NCI-H2029 (cell line): ENCODE measurements at regions not wholly inside any gene's neighbourhood (a gene's known extent, or its start where the extent isn't known, plus 50 kb on each side); places are given as distances from the start of the nearest gene placed in this dataset.
A peak's percentile ranks its signal among the peaks of the same experiment; 100 is the strongest.
"Not testable (repeated sequence)": the region's sequence is repeated elsewhere in the genome, so short reads cannot be mapped to it uniquely, and the experiment has no call there.

Experiments used
- DNase-seq: peaks from one replicate; lab custom pipeline; 2025; lab: John Stamatoyannopoulos, UW

DNA sequence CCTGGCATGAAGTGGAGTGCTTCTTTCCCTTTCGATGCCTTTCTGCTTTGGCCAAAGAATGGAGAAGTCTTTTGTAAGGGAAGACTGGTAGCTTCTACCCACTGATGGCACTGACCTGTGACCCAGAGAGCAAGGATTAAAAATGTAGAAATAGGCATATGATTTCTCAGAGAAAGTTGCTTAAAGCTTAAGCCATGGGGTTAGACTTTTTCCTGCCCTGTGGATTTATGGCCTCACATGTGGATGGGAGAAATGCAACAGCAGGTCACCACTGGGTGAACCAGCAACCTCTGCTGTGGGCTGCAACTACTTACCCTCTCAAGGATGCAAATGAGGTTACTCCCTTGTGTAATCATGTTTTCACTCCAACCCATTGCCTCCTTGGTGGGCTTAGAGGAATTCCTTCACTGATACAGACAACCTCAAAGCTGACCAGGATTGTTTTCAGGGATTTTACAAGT is 86.7 kb upstream of the CDC42EP3 start:
- not testable (repeated sequence) for DNase-seq

DNA sequence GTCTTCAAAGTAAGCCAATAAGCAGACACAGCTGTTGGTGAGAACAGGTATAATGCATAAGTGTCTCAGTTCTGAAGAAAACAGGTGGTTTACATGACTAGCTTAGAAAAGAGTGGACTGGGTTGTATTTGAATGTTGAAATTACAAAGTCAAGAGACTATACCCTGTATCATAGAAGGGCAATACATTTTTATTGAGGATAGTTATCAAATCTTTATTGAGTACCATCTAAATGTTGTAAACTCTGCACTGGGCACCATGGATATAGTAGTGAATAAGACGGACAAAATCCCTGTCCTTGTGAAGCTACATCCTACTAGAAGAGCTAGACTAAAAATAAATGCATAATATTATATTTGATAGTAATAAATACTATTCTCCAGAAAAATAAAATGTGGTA is 88.5 kb upstream of the CDC42EP3 start:
- not testable (repeated sequence) for DNase-seq

DNA sequence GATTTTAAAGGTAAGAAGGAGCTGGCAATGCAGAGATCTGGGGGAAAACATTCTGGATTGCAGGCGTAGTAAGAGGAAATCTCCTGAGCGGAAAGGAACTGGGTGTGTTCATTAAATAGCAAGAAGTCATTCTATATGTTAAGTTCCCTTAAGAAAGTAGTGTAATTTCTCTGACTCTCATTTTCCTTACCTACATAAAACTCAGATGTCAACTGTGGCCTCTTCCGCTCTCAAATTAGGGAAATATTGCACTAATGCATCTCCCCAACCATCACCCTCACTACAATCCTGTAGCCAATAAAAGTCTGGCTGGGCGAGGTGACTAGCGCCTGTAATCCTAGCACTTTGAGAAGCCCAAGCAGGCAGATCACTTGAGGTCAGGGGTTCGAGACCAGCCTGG is 89.0 kb upstream of the CDC42EP3 start:
- DNase-seq, result no peak

DNA sequence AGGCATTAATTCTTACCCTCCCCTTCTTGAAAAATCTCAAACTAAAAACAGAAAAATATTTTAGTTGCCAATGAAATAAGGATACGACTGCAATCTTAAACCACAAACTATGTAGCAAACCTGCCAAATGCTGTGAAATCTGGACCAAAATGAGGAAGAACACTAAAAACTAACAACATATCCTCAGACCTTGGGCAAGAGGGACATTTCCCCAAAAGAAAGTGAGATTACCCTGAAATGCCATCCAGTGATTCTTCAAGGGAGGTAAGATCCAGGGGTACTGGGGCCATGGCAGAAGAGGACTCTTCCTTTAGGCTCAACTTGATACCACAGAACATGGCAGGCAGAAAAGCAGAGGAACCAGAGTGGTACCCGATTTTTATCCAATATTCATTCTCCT is 90.8 kb upstream of the CDC42EP3 start:
- not testable (repeated sequence) for DNase-seq

DNA sequence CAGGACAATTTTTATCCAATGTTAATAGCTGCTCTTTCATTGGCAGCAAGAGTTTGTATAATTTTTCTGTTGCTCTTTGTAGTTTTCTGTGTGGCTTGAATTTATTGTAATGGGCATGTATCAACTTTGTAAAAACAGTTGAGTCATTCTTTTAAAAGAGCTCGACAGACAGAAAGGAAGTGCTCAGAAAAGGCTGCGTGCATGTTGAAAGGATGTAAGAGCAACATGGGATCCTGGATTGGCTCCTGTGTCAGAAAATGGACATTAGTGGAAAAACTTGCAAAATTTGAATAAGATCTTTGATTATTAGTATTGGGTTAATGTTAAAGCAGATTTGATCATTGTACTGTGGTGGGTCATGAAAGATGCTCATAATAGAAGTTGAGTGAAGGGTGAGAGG is 93.3 kb upstream of the CDC42EP3 start:
- DNase-seq, result no peak

DNA sequence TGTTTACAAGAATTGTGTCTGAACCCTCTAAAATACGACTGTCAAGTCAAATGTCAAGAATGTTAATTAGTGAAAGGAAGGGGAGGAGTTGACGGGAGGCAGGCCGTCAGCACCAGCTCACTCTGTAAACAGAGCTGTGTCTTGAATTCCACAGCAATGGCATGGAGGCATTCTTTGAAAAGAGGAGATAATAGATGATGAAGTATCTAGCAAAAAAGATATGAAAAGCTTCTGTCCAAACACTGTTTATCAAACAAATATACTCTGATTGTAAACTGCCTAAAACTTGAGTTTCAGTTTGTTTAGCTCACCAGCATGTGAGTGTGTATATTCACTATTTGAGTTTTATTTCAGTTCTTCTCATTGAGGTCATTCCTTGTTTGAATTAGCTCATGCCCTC is 94.7 kb upstream of the CDC42EP3 start:
- no peak for DNase-seq

DNA sequence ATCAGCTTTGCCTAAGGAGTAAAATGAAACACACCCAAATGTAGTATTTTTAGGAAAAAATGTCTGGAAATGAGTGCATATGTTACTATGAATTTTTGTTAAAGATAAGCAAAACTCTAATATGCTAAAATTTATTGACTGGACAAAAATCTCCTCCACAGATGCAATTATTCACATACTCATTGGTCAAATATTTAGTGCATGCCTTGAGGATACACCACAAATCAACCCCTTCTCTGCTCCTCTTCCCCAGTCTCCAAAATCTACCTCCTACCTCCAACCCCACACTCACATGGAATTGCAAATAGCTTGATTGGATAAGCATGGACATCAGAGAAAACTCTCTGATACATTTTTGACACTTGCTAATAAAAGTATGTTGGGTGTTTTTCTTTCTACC is 95.6 kb upstream of the CDC42EP3 start:
- DNase-seq, result no peak

DNA sequence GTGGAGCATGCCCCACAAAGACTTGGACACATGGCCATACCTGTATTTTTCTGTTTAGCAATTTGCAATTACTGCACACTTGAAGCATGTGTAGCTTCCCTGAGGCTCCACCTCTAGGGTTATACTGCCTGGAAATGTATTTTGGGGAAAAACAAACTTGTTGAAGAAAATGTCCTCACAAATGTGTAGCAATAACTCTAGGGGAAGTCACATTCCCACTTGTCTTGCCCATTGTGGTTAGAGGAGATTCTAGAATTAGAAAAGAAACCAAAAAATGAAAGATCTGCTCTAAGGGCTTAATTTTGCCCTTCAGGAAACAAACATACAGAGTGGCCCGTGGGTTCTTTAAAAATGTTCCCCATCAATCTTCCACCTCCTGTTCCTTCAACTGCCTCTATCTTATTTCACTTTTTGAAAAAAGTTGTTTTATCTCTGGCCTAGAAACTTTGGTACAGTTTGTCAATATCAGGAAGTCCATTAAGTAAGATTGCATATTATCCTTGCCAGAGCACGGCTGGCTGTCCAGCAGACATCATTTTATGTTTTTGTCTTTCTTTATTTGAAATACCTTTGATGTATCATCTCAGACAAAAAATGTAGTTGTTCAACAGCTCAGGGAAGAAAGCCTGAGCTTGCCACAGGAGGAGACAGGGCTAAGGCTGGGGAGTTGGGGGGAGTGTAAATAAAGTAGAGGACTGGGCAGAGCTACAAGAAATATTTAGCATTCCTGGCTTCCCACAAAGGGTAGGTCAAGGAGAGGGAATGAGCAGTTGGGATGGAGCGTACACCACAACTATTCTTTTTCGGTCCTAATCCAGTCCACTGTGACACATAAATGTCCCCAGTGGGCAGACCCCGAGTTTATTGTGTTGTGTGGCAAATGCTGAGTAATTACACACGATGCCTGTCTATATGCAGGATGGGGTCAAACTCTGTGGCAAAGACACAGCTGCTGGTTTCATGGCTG is 96.8 kb upstream of the CDC42EP3 start:
- DNase-seq, result no peak

DNA sequence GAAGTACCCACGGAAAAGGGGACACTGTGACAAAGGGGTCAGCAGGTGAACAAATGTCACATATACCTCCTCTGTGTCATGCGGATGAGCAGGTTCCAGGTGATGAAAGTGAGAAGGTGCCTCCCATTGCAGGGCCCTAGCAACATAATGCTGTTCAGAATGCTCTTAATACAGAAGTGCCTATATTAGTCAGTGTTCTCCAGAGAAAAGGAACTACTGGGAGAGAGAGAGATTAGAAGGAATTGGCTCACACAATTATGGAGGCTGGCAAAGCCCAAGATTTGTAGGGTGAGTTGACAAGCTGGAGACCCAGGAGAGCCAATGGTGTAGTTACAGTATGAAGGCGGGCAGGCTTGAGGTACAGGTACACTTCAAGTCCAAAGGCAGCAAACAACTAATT is 98.1 kb upstream of the CDC42EP3 start:
- DNase-seq, result peak; percentile 27

DNA sequence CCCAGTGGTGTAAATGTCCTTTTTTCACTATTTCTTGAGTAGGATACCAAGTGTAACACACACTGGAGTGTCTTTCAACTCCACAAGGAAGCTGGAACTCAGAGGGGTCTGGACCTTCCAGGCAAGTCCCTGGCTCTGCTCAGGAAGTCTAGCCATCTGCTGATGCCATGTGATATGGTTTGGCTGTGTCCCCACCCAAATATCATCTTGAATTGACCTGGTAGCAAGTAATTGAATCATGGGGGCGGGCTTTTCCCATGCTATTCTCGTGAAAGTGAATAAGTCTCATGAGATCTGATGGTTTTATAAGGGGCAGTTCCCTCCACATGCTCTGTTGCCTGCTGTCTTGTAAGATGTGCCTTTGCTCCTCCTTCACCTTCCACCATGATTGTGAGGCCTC is 99.4 kb upstream of the CDC42EP3 start:
- DNase-seq, result no peak

DNA sequence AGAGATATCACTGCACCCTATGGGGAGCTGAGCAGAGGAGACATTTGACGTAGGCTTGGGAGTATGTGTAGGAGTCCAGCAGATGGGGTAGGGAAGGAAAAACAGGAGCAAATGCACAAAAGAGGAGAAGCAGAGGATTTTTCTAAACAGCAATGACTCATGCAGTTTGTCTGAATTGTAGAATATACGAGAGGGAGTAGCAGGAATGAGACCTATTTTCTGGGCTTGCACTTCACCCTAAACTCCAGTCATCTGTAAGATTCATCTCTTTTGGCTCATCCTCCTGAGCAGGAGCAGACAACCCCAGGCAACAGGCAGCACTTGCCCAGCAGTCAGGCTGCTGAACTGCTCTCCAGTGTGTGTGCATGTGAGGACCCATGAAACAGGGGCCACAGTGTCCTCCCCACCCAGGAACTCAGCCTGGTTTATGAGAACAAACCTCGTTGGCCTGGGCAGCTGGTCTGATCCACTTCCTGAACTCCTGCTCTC is 100.2 kb upstream of the CDC42EP3 start:
- no peak for DNase-seq

DNA sequence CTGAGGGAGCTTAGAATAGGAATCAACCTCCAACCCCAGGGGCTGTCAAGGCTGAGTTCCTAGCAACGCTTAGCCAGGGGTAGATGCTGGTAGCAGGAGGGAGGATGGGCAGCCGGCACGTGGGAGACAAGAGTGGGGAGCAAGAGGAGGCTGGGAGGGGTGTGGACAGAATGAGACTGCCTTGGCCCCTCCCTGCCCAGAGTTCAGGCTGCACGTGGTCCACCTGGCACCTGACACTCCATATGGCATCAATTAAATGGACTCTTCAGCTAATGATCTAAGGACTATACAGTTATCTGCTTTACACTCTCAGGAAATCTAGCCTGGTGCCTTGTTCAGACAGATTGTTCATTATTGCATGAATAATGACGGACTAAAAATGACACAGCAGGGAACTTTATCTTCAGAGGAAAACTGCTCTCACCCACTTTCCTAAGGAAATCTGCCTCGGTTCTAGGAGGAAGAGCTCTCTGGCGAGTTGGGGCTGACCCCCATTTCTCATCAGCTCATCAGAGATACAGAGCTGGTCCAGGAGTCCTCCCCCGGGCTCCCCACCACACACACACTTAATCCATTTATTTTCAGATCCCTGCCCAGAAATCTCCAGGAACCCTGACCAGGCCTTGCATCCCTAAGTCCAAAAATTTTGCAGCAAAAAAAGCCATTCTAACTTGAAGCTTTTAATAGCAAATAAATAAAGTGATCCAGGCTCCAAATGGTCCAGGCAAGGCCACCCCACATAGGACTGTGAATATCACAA is 102.1 kb upstream of the CDC42EP3 start:
- DNase-seq, result no peak

DNA sequence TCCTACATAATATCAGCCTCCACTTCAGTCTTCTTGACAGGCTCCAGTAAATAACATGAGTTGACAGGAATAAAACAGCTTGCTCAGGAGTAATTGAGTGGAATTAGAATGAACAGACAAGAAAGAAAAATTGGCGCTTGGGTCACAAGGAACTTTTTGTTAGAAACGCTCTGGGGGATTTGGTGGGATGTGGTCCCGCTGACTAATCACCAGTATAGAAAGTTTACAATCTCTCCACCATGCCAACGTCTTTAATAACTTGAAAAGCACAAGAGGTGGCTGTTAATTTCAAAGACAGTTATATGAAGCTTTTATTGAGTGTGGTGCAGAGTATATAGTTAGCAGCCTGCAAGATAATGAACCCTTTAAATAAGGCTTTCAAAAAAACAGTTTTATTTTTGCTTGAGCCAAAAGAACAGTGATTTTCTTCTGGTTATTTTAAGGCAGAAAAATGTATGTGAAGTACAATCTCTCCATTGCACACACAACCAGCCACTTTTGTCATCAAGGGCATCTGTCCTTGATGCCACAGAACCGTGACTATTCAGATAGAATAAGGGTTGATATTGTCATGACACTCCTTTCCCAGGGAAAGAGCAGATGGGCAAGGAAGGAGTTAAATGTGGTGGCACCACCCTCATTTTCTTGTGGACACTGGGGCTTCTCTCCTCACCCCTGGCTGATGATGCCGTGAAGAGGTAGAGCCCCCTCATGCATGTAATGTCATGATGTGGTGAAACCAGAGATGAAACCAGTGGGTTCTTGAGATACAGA is 102.9 kb upstream of the CDC42EP3 start:
- not testable (repeated sequence) for DNase-seq

DNA sequence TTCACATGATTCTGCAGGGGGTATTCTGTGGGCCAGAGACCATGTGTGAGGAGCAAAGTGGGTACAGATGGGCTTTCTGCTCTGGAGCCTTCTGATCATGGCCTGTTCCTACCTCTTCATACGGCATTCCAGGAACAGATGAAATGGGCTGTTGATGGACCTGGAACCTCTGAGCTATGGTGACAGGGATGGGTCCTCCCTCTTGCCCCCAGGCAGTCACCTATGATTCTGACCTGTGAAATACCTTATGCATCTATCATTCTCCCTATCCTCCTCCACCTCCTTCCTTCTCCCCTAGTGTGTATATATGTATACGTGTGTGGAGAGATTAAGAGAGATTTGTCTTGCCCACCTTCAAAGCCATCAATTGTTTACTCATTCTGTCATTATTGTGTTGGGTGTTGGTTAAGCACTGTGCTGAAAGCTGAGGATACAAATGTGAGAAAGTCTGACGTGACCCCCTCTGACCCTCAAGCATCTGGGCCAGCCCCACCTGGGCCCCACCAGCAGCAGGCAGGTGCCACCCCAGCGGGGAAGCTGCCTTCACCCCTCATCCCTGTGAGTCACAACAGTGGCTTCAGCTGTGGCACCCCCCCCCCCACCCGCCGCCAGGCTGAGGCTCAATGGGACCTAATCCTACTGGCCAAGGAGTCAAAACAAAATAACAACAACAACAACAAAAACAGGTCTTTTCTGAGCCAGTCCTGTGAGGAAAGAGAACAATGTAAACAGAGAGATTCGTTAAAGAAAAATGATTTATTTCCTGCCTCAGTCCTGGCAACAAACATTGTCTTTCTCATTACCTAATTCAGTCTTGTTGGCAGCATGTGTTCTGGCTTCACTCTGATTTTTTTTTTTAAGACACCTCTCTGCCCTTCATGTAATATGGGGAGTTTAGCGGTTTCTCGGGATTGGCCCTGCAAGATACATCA is 103.8 kb upstream of the CDC42EP3 start:
- no peak for DNase-seq

DNA sequence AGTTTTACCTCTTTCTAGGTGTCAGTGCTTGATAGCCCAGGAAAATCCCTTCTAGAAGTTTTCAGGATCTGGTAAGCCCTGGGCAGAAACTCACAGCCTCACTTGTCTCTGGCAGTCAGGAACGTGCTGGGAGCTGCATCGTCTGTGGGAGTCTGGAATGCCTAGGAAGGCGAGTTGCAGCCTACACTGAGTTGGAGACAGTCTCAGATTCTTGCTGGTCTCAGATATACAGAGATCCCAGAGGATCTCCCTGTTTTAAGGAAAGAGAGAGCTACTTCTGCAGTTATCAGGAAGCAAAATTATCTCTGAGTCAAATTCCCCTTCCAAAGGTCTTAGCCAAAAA is 104.4 kb upstream of the CDC42EP3 start:
- DNase-seq, result no peak

DNA sequence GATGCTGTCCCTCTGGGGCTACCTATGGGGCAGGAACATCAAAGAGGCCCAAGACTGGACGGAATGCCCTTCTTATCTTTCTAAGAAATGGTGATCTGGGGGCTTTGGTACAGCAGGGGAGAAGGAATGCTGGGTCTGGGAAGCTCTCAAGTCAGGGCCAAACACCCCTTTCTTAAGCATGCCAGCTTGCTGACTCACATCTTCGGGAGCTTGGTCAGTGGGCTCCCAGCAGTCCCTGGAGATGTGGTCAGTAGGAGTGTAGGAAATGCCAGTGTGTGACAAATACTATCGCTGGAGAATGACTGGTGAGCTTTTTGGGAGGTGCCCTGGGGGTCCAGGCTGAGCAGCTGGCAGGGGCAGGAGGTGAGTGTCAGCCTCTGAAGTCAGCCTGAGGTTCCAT is 105.0 kb upstream of the CDC42EP3 start:
- DNase-seq, result no peak

DNA sequence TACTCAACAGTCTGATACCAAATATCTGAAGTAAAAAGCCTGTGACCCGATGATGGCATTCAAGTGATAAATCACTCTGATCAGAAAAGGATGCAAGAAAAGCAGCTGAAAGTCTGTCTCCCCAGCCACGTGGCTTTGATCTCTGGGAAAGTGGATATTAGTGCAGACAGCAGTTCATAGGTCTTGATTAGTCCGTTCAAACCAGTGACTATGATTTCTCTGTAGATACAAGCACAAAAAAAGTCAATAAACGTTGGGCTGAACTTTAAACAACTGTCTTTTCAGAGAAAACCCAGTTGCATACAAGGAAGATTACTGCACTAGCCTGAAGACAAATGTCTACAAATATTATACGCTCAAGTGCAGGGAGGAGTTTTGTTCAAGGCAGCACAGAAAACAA is 107.7 kb upstream of the CDC42EP3 start:
- no peak for DNase-seq

DNA sequence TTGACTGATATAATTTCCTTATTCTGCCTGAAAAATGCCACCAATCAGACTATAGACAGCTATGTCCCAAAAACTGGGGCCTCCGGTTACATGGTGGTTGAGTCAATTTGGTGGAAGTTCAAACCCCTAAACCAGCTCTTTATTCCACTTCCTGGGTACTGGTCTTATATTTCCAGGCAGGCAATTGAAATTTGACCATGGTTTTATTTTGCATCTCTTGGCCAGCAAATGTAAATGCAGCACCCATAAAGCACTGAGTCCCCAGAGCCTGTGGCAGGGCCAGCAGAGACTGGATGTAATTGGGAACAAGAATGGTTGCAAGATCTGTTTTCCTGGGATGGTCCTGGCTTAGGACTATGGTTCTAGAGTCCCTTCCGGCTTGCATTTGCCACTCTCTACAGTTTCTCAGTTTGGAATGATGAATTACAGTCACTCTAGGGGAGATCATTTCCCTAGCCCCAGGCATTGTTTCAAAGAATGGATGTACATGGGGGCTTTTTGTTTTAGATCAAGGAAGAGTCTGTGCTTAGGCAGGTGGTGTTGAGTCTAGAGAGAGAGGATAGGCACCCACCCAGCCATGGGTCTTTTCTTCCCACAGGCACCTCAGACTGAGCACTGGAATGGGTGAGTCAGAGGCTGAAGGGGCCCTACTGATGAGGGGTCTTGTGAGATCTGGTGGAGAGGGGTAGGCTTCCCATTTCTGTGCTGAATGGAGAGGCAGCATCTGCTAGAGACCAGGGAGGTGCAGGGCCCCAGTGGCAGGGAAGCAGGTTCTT is 108.4 kb upstream of the CDC42EP3 start:
- DNase-seq, result no peak

DNA sequence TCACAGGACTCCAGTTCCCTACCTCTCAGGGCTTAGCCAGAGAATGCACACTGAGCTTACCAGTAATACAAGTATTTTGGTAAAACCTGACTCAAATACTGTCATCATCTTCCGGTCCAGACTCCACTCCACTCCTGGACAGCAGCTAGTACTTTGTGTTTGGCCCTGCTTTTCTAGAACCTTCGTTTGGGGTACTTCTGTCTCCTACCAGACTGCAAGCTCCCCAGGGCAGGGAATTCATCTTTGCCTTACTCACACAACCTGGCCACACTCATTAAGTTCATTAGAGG is 108.9 kb upstream of the CDC42EP3 start:
- no peak for DNase-seq

DNA sequence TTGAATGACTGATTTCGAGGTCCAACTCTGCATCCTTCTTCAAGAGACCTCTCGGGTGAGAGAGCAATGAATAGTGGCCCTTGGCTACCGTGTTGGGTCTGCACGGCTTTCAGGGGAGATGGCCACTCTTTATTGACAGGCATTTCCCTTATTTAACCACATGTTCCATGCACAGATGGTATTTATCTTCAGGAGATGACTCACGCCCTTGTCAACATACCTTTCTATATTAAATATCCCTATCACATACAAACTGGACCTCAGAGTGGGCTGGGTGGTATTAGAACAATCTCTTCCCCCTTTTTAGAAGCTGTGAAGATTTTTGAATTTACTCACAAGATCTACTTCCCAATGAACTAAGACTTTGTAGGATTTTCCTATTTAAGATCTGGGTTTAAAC is 109.6 kb upstream of the CDC42EP3 start:
- DNase-seq, result no peak
